ENCODE measurements at regions not wholly inside any gene's neighbourhood (a gene's known extent, or its start where the extent isn't known, plus 50 kb on each side); places are given as distances from the start of the nearest gene placed in this dataset.

GRCh38 chr16:14334366-14335080, 263.4 kb downstream of the MRTFB start:
- peak; percentile 69 for DNase-seq (ENCODE audit: low spot score)

- no peak for DNase-seq (ENCODE audit: low spot score)
Observed at GRCh38 chr16:14333361-14333760, 262.2 kb downstream of the MRTFB start.

GRCh38 chr16:14331020-14331419, 259.9 kb downstream of the MRTFB start:
- no peak for DNase-seq (ENCODE audit: low spot score)

GRCh38 chr16:14329727-14330350, 258.7 kb downstream of the MRTFB start:
- no peak for DNase-seq (ENCODE audit: low spot score)

- DNase-seq (ENCODE audit: low spot score), result no peak
Observed at GRCh38 chr16:14325502-14326401, 254.6 kb downstream of the MRTFB start.

GRCh38 chr16:14324581-14324980, 253.5 kb downstream of the MRTFB start:
- no peak for DNase-seq (ENCODE audit: low spot score)

GRCh38 chr16:14322186-14322585, 251.1 kb downstream of the MRTFB start:
- no peak for DNase-seq (ENCODE audit: low spot score)

- no peak for DNase-seq (ENCODE audit: low spot score)
Observed at GRCh38 chr16:14321542-14321941, 250.4 kb downstream of the MRTFB start.

GRCh38 chr16:14320406-14320805, 249.3 kb downstream of the MRTFB start:
- DNase-seq (ENCODE audit: low spot score), result no peak
